Panc1 (cell line): ENCODE measurements at regions not wholly inside any gene's neighbourhood (a gene's known extent, or its start where the extent isn't known, plus 50 kb on each side); places are given as distances from the start of the nearest gene placed in this dataset.

Source experiments
- ATAC-seq: fragments of 200-7000 bp; cut with Tn5 transposase; 2 replicates; pipeline ENCODE4 v1.9.1; 2020; ENCODE audit warnings: mild to moderate bottlenecking, moderate library complexity
- BruUV-seq: library from RNA; stranded (reverse); fragments of 400-500 nt; replicated peaks from 2 replicates; lab custom pipeline; 2021; lab: Mats Ljungman, UMichigan
- CTCF ChIA-PET: fragments of 300-600 bp; sonication (Branson Sonifier 250); formaldehyde crosslinking; loops from one replicate; lab custom pipeline; 2022; ENCODE audit warnings: antibody characterized with exemption; lab: Charles Lee
- POLR2A ChIA-PET: fragments of 300-600 bp; sonication (Branson Sonifier 250); formaldehyde crosslinking; loops from one replicate; lab custom pipeline; 2022; ENCODE audit warnings: antibody characterized with exemption; lab: Charles Lee
- DNase-seq: peaks from one replicate; pipeline ENCODE4 v3.0.0-alpha.2; 2010; ENCODE audit warnings: low read depth, low spot score
- H3K27ac ChIP-seq: 2 replicates; pipeline ENCODE4 v1.5.1; 2011; ENCODE audit warnings: mild to moderate bottlenecking, low read length, inconsistent platforms
- H3K27me3 ChIP-seq: fragments of 200-500 bp; sonication (Bioruptor generic); 2 replicates; pipeline ENCODE4 v1.6.0; 2014; ENCODE audit warnings: low read length, inconsistent platforms; ENCODE audit not compliant: control insufficient read depth, insufficient read depth
- H3K36me3 ChIP-seq: fragments of 200-500 bp; sonication (Bioruptor generic); 2 replicates; pipeline ENCODE4 v1.5.1; 2014; ENCODE audit warnings: inconsistent platforms, mild to moderate bottlenecking, low read length, moderate library complexity; ENCODE audit not compliant: control insufficient read depth, insufficient read depth
- H3K4me1 ChIP-seq: 2 replicates; pipeline ENCODE4 v1.5.1; 2011; ENCODE audit warnings: inconsistent platforms, mild to moderate bottlenecking, low read length, moderate library complexity; ENCODE audit not compliant: control insufficient read depth, insufficient read depth
- H3K4me3 ChIP-seq, 2 experiments: 2 replicates each; pipeline ENCODE4 v1.5.1; 2011 to 2012; ENCODE audit warnings: low read depth in 2 of 2, low read length in 2 of 2, mild to moderate bottlenecking in 2 of 2, inconsistent platforms in 1 of 2, moderate library complexity in 1 of 2
- H3K9me3 ChIP-seq: fragments of 200-500 bp; sonication (Bioruptor generic); 2 replicates; pipeline ENCODE4 v1.5.1; 2014; ENCODE audit warnings: low read depth, mild to moderate bottlenecking, inconsistent platforms, low read length, moderate library complexity; ENCODE audit not compliant: control insufficient read depth, insufficient read depth
- POLR2AphosphoS5 ChIP-seq: IDR thresholded peaks from 2 replicates; pipeline ENCODE4 v1.6.1; 2012; ENCODE audit warnings: mild to moderate bottlenecking, low read depth, low read length, moderate library complexity
- SIN3A ChIP-seq: IDR thresholded peaks from 2 replicates; pipeline ENCODE4 v1.6.1; 2012; ENCODE audit warnings: low read depth, mild to moderate bottlenecking, low read length, moderate library complexity, borderline replicate concordance; ENCODE audit not compliant: insufficient read depth
- TCF7L2 ChIP-seq: IDR thresholded peaks from 2 replicates; pipeline ENCODE4 v1.6.1; 2011; ENCODE audit warnings: mild to moderate bottlenecking, low read depth, low read length, inconsistent platforms
- in situ Hi-C: cut with HindIII; loops from 2 replicates; pipeline ENCODE4 v1.10.0; 2016; ENCODE audit warnings: low sequenced_read_pairs, low pct_unique_long_range_greater_than_20kb
- intact Hi-C: fragments of 100-400 bp; cut with micrococcal nuclease; formaldehyde crosslinking; loops from one replicate; pipeline ENCODE4 v1.10.0; 2022; ENCODE audit not compliant: unreplicated experiment
- TF ChIP-seq, protein P1 (sequence below), 2 experiments: IDR thresholded peaks; 2 replicates each; pipeline ENCODE4 v1.6.1; 2011 to 2012; ENCODE audit warnings: low read depth in 2 of 2, control low read depth in 1 of 2, low read length in 1 of 2, mild to moderate bottlenecking in 1 of 2, moderate library complexity in 1 of 2; ENCODE audit not compliant: insufficient read depth in 1 of 2
- TF ChIP-seq, protein P2 (sequence below): fragments of 450-650 bp; IDR thresholded peaks from 2 replicates; pipeline ENCODE4 v1.5.1; 2017; ENCODE audit warnings: mild to moderate bottlenecking

DNA sequence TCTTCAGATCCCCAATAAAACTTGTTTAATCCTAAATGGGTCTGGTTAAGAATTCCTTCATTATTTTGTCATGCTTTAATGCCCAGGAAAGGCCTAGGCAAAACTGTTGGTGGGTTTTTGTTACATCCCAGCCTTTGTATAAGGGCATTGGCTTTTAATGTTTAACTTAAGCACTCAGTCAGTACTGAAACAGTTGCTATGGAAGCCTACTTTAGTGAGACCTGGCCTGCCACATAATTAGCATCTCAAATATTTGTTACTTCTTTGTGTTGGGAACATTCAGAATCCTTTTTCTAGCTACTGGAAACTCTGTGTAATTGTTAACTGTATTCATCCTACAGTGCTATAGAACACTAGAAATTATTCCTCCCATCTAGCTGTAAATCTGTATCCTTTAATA lies 369.6 kb upstream of the ATP10A start:
- DNase-seq (no peak), ATAC-seq (no peak)
- Histone ChIP-seq H3K36me3 (no peaks in the 10 kb centered on the region), H3K4me1 (no peaks in the 10 kb centered on the region), H3K4me3 (no peak overlapping the region), H3K27me3 (no peaks in the 10 kb centered on the region), H3K27ac (no peak overlapping the region), H3K9me3 (no peaks in the 10 kb centered on the region; the same call in 1 of the 2 replicates)
- in situ Hi-C loops (no loop called here), intact Hi-C loops (loop anchor here (10.0 kb wide), 1 partner anchor 62 kb away; no protein-coding TSS in a partner anchor)
- POLR2A ChIA-PET = no interaction called here
- CTCF ChIA-PET = no interaction called here
- BruUV-seq = no TSS peak
- no peak for TF ChIP-seq SIN3A
- TF ChIP-seq, protein P1, sequence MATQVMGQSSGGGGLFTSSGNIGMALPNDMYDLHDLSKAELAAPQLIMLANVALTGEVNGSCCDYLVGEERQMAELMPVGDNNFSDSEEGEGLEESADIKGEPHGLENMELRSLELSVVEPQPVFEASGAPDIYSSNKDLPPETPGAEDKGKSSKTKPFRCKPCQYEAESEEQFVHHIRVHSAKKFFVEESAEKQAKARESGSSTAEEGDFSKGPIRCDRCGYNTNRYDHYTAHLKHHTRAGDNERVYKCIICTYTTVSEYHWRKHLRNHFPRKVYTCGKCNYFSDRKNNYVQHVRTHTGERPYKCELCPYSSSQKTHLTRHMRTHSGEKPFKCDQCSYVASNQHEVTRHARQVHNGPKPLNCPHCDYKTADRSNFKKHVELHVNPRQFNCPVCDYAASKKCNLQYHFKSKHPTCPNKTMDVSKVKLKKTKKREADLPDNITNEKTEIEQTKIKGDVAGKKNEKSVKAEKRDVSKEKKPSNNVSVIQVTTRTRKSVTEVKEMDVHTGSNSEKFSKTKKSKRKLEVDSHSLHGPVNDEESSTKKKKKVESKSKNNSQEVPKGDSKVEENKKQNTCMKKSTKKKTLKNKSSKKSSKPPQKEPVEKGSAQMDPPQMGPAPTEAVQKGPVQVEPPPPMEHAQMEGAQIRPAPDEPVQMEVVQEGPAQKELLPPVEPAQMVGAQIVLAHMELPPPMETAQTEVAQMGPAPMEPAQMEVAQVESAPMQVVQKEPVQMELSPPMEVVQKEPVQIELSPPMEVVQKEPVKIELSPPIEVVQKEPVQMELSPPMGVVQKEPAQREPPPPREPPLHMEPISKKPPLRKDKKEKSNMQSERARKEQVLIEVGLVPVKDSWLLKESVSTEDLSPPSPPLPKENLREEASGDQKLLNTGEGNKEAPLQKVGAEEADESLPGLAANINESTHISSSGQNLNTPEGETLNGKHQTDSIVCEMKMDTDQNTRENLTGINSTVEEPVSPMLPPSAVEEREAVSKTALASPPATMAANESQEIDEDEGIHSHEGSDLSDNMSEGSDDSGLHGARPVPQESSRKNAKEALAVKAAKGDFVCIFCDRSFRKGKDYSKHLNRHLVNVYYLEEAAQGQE (IDR thresholded peaks at IDR 0.05; ENCODE audit: insufficient read depth in 1 of 2, low read depth in 2 of 2, low read length in 1 of 2) = no peak
- no peak for TF ChIP-seq TCF7L2
- TF ChIP-seq, protein P2, sequence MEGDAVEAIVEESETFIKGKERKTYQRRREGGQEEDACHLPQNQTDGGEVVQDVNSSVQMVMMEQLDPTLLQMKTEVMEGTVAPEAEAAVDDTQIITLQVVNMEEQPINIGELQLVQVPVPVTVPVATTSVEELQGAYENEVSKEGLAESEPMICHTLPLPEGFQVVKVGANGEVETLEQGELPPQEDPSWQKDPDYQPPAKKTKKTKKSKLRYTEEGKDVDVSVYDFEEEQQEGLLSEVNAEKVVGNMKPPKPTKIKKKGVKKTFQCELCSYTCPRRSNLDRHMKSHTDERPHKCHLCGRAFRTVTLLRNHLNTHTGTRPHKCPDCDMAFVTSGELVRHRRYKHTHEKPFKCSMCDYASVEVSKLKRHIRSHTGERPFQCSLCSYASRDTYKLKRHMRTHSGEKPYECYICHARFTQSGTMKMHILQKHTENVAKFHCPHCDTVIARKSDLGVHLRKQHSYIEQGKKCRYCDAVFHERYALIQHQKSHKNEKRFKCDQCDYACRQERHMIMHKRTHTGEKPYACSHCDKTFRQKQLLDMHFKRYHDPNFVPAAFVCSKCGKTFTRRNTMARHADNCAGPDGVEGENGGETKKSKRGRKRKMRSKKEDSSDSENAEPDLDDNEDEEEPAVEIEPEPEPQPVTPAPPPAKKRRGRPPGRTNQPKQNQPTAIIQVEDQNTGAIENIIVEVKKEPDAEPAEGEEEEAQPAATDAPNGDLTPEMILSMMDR = no peak
- TF ChIP-seq POLR2AphosphoS5 = no peak

DNA sequence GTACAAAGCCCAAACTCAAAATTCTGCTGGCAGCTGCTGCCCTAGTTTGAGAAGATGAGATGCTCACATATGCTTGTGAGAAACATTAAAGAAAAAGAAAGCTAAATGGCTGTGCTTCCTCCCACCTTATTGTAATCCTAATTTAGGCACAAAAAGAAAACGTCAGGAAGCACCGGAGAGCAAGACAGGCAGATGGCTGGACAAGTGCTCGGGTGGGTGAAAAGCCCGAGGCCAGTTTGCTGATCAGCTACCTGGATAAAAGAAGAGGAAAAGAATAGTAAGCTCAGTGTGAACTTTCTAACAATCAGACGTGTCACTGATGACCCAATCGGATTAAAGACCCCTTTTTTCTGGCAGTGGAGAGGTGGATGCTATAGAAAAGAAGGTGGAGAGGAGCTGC lies 368.0 kb upstream of the ATP10A start:
- intact Hi-C loops = loop anchor here (10.0 kb wide), 1 partner anchor 64 kb away; no protein-coding TSS in a partner anchor
- H3K27me3 ChIP-seq = no peaks in the 10 kb centered on the region
- ATAC-seq (no peak), DNase-seq (no peak)
- ChIA-PET POLR2A (no interaction called here), CTCF (no interaction called here)
- H3K4me3 ChIP-seq = no peak overlapping the region
- no peaks in the 10 kb centered on the region for H3K36me3 ChIP-seq
- BruUV-seq = no TSS peak
- in situ Hi-C loops = no loop called here
- TF ChIP-seq SIN3A = no peak
- TF ChIP-seq, protein P2 = no peak
- TF ChIP-seq POLR2AphosphoS5 = no peak
- TF ChIP-seq, protein P1 (IDR thresholded peaks at IDR 0.05; ENCODE audit: insufficient read depth in 1 of 2, low read depth in 2 of 2, low read length in 1 of 2) = no peak
- TF ChIP-seq TCF7L2 = no peak
- H3K4me1 ChIP-seq = no peaks in the 10 kb centered on the region
- no peaks in the 10 kb centered on the region; the same call in 1 of the 2 replicates for H3K9me3 ChIP-seq
- no peak overlapping the region for H3K27ac ChIP-seq
